Suprapubic skin (tissue), 4 donors: ENCODE measurements at regions not wholly inside any gene's neighbourhood (a gene's known extent, or its start where the extent isn't known, plus 50 kb on each side); places are given as distances from the start of the nearest gene placed in this dataset.

Source experiments
- DNase-seq, 2 donors: peaks; one replicate each; pipeline ENCODE4 v3.0.0-alpha.2; 2019; ENCODE audit warnings: low spot score in 2 of 2
- H3K27ac ChIP-seq: fragments of 200-600 bp; sonication (generic); one replicate; pipeline ENCODE4 v1.5.1; 2019
- H3K27me3 ChIP-seq: fragments of 200-600 bp; sonication (generic); one replicate; pipeline ENCODE4 v1.5.1; 2019
- H3K36me3 ChIP-seq: fragments of 200-600 bp; sonication (generic); one replicate; pipeline ENCODE4 v1.5.1; 2019
- H3K4me1 ChIP-seq: fragments of 200-600 bp; sonication (generic); one replicate; pipeline ENCODE4 v1.5.1; 2019
- H3K4me3 ChIP-seq: fragments of 200-600 bp; sonication (generic); one replicate; pipeline ENCODE4 v1.5.1; 2019; ENCODE audit warnings: mild to moderate bottlenecking
- H3K9me3 ChIP-seq: fragments of 200-600 bp; sonication (generic); one replicate; pipeline ENCODE4 v1.5.1; 2019
- EP300 ChIP-seq: sonication (generic); formaldehyde crosslinking; IDR thresholded peaks from one replicate; pipeline ENCODE4 v1.6.1; 2017; ENCODE audit warnings: antibody characterized with exemption
- POLR2A ChIP-seq, 2 donors: fragments of 450-650 bp; IDR thresholded peaks; one replicate each; pipeline ENCODE4 v1.6.1; 2017; ENCODE audit warnings: antibody characterized with exemption in 2 of 2, mild to moderate bottlenecking in 2 of 2, moderate library complexity in 2 of 2
- POLR2AphosphoS5 ChIP-seq, 3 donors: sonication (generic); formaldehyde crosslinking; IDR thresholded peaks; one replicate each; pipeline ENCODE4 v1.6.1; 2017; ENCODE audit warnings: antibody characterized with exemption in 3 of 3
- WGBS: methylation state at CpG from one replicate; pipeline ENCODE4 v1.1.5; 2018; 5-methylcytosine and 5-hydroxymethylcytosine counted together
- TF ChIP-seq, protein P1 (sequence below), 2 donors: fragments of 200-600 bp in 1 of 2; fragments of 450-650 bp in 1 of 2; sonication (generic) in 1 of 2; IDR thresholded peaks; one replicate each; pipeline ENCODE4 v1.5.1; 2016 to 2019; ENCODE audit warnings: antibody characterized with exemption in 2 of 2, mild to moderate bottlenecking in 1 of 2, moderate library complexity in 1 of 2

GRCh38 chr1:217224201-217224600 is 406.7 kb downstream of the GPATCH2 start:
- Histone ChIP-seq H3K36me3 (no peaks in the 10 kb centered on the region), H3K27ac (no peak overlapping the region), H3K4me1 (no peaks in the 10 kb centered on the region), H3K27me3 (no peaks in the 10 kb centered on the region), H3K4me3 (no peak overlapping the region), H3K9me3 (no peaks in the 10 kb centered on the region)
- TF ChIP-seq POLR2AphosphoS5 (IDR thresholded peaks at IDR 0.05): no peak
- TF ChIP-seq, protein P1, sequence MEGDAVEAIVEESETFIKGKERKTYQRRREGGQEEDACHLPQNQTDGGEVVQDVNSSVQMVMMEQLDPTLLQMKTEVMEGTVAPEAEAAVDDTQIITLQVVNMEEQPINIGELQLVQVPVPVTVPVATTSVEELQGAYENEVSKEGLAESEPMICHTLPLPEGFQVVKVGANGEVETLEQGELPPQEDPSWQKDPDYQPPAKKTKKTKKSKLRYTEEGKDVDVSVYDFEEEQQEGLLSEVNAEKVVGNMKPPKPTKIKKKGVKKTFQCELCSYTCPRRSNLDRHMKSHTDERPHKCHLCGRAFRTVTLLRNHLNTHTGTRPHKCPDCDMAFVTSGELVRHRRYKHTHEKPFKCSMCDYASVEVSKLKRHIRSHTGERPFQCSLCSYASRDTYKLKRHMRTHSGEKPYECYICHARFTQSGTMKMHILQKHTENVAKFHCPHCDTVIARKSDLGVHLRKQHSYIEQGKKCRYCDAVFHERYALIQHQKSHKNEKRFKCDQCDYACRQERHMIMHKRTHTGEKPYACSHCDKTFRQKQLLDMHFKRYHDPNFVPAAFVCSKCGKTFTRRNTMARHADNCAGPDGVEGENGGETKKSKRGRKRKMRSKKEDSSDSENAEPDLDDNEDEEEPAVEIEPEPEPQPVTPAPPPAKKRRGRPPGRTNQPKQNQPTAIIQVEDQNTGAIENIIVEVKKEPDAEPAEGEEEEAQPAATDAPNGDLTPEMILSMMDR (IDR thresholded peaks at IDR 0.05): no peak
- no peak for TF ChIP-seq POLR2A (IDR thresholded peaks at IDR 0.05)
- TF ChIP-seq EP300: no peak
- WGBS: 91% methylated on average over 1 of the region's 1 CpG
- no peak for DNase-seq

- 61% methylated on average over 3 of the region's 3 CpGs for WGBS
- no peak for DNase-seq
Observed at GRCh38 chr1:217214551-217214950, 416.3 kb downstream of the GPATCH2 start.

DNA sequence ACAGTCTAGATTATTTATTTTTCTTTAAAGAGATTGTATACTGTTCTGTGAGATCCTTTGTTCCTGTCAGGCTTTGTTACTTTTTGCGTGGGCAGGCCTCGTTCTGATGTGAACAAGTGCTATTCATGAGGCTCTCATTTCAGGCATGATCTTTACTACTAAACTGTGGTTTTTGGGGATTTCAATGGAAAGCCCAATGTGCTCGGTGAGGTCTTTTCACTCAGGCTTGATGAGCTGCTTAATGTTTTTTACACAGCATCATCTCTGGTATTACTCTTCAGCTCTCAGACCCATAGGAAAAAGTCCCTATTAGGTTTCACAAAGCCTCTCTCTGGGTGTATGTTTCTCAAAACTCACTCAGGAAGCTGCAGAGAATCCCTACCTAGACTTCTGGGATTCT is 419.4 kb downstream of the GPATCH2 start:
- Histone ChIP-seq H3K4me3 (no peak overlapping the region), H3K36me3 (no peaks in the 10 kb centered on the region), H3K9me3 (no peaks in the 10 kb centered on the region), H3K27me3 (no peaks in the 10 kb centered on the region), H3K27ac (no peak overlapping the region), H3K4me1 (no peaks in the 10 kb centered on the region)
- no peak for DNase-seq
- TF ChIP-seq, protein P1 (IDR thresholded peaks at IDR 0.05): no peak
- no peak for TF ChIP-seq POLR2A (IDR thresholded peaks at IDR 0.05)
- no peak for TF ChIP-seq EP300
- no peak for TF ChIP-seq POLR2AphosphoS5 (IDR thresholded peaks at IDR 0.05)
- WGBS: 82% methylated on average over 3 of the region's 3 CpGs

More at GRCh38 chr1:217214551-217214950, 416.3 kb downstream of the GPATCH2 start:
- H3K27ac ChIP-seq: no peak overlapping the region
- no peaks in the 10 kb centered on the region for H3K4me1 ChIP-seq
- H3K9me3 ChIP-seq: no peaks in the 10 kb centered on the region
- no peaks in the 10 kb centered on the region for H3K27me3 ChIP-seq
- TF ChIP-seq, protein P1 (IDR thresholded peaks at IDR 0.05): no peak
- TF ChIP-seq POLR2AphosphoS5 (IDR thresholded peaks at IDR 0.05): no peak
- TF ChIP-seq EP300: no peak
- TF ChIP-seq POLR2A (IDR thresholded peaks at IDR 0.05): no peak
- H3K36me3 ChIP-seq: no peaks in the 10 kb centered on the region
- no peak overlapping the region for H3K4me3 ChIP-seq

DNA sequence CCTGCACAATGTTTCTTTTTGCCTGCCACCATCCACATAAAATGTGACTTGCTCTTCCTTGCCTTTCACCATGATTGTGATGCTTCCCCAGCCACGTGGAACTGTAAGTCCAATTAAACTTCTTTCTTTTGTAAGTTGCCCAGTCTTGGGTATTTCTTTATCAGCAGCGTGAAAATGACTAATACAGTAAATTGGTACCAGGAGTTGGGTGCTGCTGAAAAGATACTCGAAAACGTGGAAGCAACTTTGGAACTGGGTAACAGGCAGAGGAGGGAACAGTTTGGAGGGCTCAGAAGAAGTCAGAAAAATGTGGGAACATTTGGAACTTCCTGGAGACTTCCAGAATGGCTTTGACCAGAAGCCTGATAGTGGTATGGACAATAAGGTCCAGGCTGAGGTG is 425.3 kb downstream of the GPATCH2 start:
- Histone ChIP-seq H3K27me3 (no peaks in the 10 kb centered on the region), H3K4me1 (no peaks in the 10 kb centered on the region), H3K27ac (no peak overlapping the region), H3K4me3 (no peak overlapping the region), H3K9me3 (peaks cover 5% of the 10 kb centered on the region), H3K36me3 (no peaks in the 10 kb centered on the region)
- TF ChIP-seq POLR2A (IDR thresholded peaks at IDR 0.05) (no peak), EP300 (no peak)
- 90% methylated on average over 4 of the region's 4 CpGs for WGBS
- no peak for DNase-seq

- H3K4me1 ChIP-seq: no peaks in the 10 kb centered on the region
- TF ChIP-seq POLR2AphosphoS5 (IDR thresholded peaks at IDR 0.05) (no peak), EP300 (no peak), POLR2A (IDR thresholded peaks at IDR 0.05) (no peak)
- TF ChIP-seq, protein P1 (IDR thresholded peaks at IDR 0.05): no peak
- no peaks in the 10 kb centered on the region for H3K36me3 ChIP-seq
- 47% methylated on average over 1 of the region's 1 CpG for WGBS
- no peaks in the 10 kb centered on the region for H3K9me3 ChIP-seq
- no peak for DNase-seq
- H3K27ac ChIP-seq: no peak overlapping the region
- no peaks in the 10 kb centered on the region for H3K27me3 ChIP-seq
- H3K4me3 ChIP-seq: no peak overlapping the region
Observed at GRCh38 chr1:217196616-217197015, 434.3 kb downstream of the GPATCH2 start.

DNA sequence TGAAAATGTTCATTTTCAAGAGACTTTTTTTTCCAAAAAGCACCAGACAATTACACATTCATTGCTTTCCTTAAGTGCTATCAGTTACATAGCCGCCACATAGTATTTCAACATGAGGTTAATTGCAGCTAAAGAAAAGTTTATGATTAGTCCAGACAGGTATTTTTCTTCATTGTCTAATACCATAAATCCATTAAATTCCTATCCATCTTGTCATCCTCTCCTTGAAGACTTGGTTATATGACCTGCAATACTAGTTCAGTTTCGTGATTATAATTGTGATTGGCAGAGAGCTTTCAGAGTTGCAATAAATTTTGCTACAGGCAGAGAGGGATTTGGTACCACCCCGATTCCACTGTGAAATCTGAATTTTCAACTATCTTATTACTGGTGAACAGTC is 437.7 kb downstream of the GPATCH2 start:
- TF ChIP-seq EP300 (no peak), POLR2AphosphoS5 (IDR thresholded peaks at IDR 0.05) (no peak), POLR2A (IDR thresholded peaks at IDR 0.05) (no peak)
- TF ChIP-seq, protein P1 (IDR thresholded peaks at IDR 0.05): no peak
- Histone ChIP-seq H3K4me1 (no peaks in the 10 kb centered on the region), H3K9me3 (no peaks in the 10 kb centered on the region), H3K27ac (no peak overlapping the region), H3K27me3 (no peaks in the 10 kb centered on the region), H3K36me3 (no peaks in the 10 kb centered on the region), H3K4me3 (no peak overlapping the region)
- 45% methylated on average over 3 of the region's 3 CpGs for WGBS
- DNase-seq: no peak
